ENCODE measurements at regions not wholly inside any gene's neighbourhood (a gene's known extent, or its start where the extent isn't known, plus 50 kb on each side); places are given as distances from the start of the nearest gene placed in this dataset.

DNA sequence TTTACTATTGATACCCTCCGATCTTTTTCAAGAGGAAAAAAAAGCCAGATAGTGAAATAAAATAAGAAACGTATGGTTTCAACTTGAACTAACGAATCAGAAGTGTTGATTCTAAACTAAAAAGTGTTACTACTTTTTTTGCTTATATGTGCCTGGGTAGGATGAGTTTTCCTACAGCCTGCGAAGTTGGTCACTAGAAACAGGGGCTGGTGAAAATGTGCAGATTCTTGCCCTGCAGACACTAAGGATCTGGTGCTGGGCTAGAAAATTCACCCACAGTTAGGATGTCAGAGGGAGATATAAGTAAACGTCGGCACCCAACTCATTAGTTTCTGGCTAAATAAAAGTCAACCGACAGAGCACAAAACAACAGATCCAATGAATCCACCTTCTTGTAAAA lies 298.7 kb upstream of the NFE2L3 start:
- ATAC-seq (no peak), DNase-seq (no peak)
- TF ChIP-seq, protein P1, sequence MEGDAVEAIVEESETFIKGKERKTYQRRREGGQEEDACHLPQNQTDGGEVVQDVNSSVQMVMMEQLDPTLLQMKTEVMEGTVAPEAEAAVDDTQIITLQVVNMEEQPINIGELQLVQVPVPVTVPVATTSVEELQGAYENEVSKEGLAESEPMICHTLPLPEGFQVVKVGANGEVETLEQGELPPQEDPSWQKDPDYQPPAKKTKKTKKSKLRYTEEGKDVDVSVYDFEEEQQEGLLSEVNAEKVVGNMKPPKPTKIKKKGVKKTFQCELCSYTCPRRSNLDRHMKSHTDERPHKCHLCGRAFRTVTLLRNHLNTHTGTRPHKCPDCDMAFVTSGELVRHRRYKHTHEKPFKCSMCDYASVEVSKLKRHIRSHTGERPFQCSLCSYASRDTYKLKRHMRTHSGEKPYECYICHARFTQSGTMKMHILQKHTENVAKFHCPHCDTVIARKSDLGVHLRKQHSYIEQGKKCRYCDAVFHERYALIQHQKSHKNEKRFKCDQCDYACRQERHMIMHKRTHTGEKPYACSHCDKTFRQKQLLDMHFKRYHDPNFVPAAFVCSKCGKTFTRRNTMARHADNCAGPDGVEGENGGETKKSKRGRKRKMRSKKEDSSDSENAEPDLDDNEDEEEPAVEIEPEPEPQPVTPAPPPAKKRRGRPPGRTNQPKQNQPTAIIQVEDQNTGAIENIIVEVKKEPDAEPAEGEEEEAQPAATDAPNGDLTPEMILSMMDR (IDR thresholded peaks at IDR 0.05) = no peak
- no peak for TF ChIP-seq POLR2A (IDR thresholded peaks at IDR 0.05)
- Histone ChIP-seq H3K4me3 (no peak overlapping the region), H3K27ac (no peak overlapping the region), H3K36me3 (replicated peaks in 1 of 2; ENCODE audit: insufficient read depth in 1 of 2, low read depth in 2 of 2) (no peaks in the 10 kb centered on the region), H3K9me3 (no peaks in the 10 kb centered on the region), H3K27me3 (peaks cover 12 to 56% of the 10 kb centered on the region in 2 donors), H3K4me1 (peaks cover 35% of the 10 kb centered on the region)
- 20 to 23% methylated on average over 7 of the region's 7 CpGs for WGBS, 2 donors
- intact Hi-C loops (cut with DNase I) = no loop called here

DNA sequence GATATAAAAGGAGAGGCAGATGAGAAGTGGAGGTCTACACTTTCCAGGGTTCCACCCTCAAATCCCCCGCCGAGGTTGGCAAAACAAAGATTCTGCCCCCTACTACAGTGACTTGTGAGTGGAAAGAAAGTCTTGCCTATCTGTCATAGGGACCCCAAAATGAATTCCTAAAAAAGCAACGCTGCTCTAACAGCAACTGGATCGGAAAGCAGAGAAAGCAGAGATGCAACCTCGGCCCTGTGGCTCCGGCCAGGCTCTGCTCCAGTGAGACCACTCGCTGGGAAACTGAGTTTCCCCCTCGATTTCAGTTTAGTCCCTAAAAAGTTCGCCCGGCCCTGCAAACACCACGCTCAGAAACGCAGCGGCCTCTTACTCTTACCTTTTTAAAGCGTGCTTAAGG lies 297.9 kb upstream of the NFE2L3 start:
- 16 to 30% methylated on average over 13 to 14 of the region's 14 CpGs for WGBS, 2 donors
- intact Hi-C loops (cut with DNase I) = no loop called here
- DNase-seq (no peak), ATAC-seq (no peak)
- Histone ChIP-seq H3K27me3 (peaks cover 14 to 63% of the 10 kb centered on the region in 2 donors), H3K9me3 (no peaks in the 10 kb centered on the region), H3K27ac (no peak overlapping the region), H3K4me3 (no peak overlapping the region), H3K36me3 (replicated peaks in 1 of 2; ENCODE audit: insufficient read depth in 1 of 2, low read depth in 2 of 2) (no peaks in the 10 kb centered on the region), H3K4me1 (peaks cover 35% of the 10 kb centered on the region)
- TF ChIP-seq, protein P1 (IDR thresholded peaks at IDR 0.05) = no peak
- TF ChIP-seq POLR2A (IDR thresholded peaks at IDR 0.05) = no peak

DNA sequence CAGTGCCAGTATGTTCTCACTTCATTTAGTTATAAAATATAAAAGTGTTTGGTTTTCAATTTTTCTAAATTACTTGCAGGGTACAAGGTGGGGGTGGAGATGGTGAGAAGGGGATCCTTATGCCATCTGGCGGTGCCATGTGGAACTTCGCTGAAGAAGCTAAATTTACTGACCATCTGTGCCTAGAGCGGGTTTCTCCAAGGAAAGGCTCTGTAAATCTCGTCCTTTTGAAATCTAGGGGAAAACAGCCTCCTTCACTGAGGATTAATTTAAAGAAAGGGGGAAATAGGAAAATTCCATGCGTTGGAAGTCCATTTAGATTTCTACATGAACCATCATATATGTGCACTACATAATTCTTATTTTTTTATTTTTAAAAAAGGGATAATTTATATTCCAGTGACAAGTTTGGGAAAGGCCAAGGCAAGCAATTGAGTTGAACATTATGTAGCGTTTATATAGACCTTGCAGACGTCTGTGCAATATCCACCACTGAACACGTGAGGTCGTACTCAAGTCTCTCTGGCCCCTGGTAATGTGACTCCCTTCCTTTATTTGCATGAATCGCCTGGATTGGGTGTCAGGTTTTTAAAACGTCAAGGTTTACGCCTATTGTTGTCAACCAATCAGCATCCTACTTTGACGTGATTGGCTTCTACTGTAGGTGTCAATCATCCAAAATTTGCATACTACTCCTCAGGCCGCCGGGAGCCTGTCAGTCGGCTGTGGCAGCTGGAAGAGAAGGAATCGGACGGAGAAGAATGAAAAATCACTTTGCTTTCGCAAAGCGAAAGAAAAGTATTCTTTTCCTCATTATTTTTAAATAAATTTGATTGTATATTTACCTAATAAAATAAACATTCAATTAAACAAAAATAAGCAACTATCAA lies 297.1 kb upstream of the NFE2L3 start:
- peaks cover 28% of the 10 kb centered on the region for H3K4me1 ChIP-seq
- intact Hi-C loops (cut with DNase I) = no loop called here
- no peaks in the 10 kb centered on the region for H3K36me3 ChIP-seq (replicated peaks in 1 of 2; ENCODE audit: insufficient read depth in 1 of 2, low read depth in 2 of 2)
- no peak overlapping the region for H3K27ac ChIP-seq
- DNase-seq (peak in 3 of 4 donors; percentile 31 to 35 (median 32)), ATAC-seq (peak; percentile 53)
- WGBS, 2 donors = 10 to 17% methylated on average over 20 of the region's 20 CpGs
- TF ChIP-seq POLR2A (IDR thresholded peaks at IDR 0.05) = no peak
- TF ChIP-seq, protein P1 (IDR thresholded peaks at IDR 0.05) = peak in 6 of 7 experiments; percentile 30 to 44 (median 37)
- no peak overlapping the region for H3K4me3 ChIP-seq
- H3K9me3 ChIP-seq = peaks cover 0 to 2% (median 0%) of the 10 kb centered on the region in 3 donors
- H3K27me3 ChIP-seq = peaks cover 19 to 71% of the 10 kb centered on the region in 2 donors

DNA sequence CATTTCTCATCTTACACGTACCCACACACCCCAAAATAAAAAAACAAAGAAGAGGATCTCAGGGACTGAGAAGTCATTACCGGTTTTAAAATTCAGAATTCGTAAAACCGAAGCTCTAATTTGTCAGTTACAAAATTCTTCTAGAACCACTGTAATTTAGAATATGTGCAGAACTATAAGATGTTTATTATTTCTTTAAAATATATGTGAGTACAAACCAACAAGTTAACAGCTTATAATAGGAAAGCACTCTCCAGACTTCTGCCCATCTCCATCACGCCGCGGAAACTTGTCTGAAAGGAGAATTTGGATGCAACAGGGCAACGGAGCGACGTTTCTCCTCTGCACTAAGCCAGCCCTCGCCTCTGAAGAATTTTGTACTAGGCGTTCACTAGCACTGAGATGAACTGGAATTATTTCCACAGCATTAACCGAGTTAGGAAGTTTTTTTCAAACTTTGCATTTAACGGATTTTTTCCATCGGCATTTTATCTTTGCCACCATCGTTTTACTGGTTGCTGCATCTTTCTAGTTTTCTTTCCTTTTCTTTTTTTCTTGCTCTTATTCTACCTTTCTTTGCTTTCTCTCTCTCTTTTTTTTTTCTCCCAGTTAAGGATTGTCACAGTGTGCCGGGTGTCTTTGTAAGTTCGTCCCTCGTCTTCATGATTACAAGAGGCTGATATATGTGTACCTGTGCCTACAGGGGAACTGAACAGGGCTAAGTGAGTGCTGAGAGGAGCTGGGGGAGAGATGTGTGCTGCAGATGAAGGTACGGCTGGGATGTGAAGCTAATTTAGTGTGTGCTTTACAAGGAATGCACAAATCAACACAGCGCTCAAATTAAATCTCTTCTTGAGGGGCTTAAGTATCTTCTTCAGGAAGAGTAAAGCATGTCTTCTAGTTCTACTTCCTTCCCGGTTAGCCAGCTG lies 295.9 kb upstream of the NFE2L3 start:
- Histone ChIP-seq H3K4me1 (peaks cover 22% of the 10 kb centered on the region), H3K4me3 (no peak overlapping the region), H3K27me3 (peaks cover 19 to 73% of the 10 kb centered on the region in 2 donors), H3K27ac (peak overlapping the region in 1 of 4 donors; percentile 11), H3K36me3 (replicated peaks in 1 of 2; ENCODE audit: insufficient read depth in 1 of 2, low read depth in 2 of 2) (no peaks in the 10 kb centered on the region), H3K9me3 (peaks cover 0 to 8% (median 0%) of the 10 kb centered on the region in 3 donors)
- no peak for DNase-seq
- intact Hi-C loops (cut with DNase I) = no loop called here
- WGBS, 2 donors = 18 to 24% methylated on average over 21 to 22 of the region's 22 CpGs
- TF ChIP-seq POLR2A (IDR thresholded peaks at IDR 0.05) = no peak
- TF ChIP-seq, protein P1 (IDR thresholded peaks at IDR 0.05) = no peak
- no peak for ATAC-seq
